GM12891 (cell line): ENCODE measurements at regions not wholly inside any gene's neighbourhood (a gene's known extent, or its start where the extent isn't known, plus 50 kb on each side); places are given as distances from the start of the nearest gene placed in this dataset.

Experiments used
- POLR2AphosphoS5 ChIP-seq: IDR thresholded peaks from 2 replicates; pipeline ENCODE4 v1.6.1; 2011; ENCODE audit warnings: low read depth, low read length, control low read depth
- TAF1 ChIP-seq: IDR thresholded peaks from 2 replicates; pipeline ENCODE4 v1.6.1; 2011; ENCODE audit warnings: low read depth, low read length, control low read depth

DNA sequence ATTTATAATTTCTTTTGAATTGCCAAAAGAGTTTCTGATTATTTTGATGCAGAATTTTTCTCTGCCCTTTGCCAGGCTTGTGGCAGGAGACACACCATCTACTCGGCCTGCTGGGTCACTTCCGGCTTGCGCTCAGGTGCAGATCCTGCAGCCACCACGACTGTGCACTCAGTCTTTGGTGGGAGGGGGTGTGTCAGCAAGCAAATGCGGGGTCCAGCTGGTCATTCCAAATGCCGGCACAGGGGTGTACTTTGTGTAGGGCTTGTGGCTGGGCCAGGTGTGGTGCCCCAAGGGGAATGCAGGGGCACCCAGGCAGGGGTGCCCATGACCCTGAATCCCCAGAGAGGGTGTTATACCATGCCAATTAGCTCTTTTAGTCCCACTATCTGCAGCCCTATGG, 673.0 kb downstream of the TLL1 start:
- no peak for TF ChIP-seq POLR2AphosphoS5
- no peak for TF ChIP-seq TAF1
